HCT116 (cell line): ENCODE measurements at regions not wholly inside any gene's neighbourhood (a gene's known extent, or its start where the extent isn't known, plus 50 kb on each side); places are given as distances from the start of the nearest gene placed in this dataset.

Source experiments
- ATAC-seq: fragments of 200-7000 bp; cut with Tn5 transposase; 2 replicates; pipeline ENCODE4 v1.9.1; 2020; ENCODE audit warnings: mild to moderate bottlenecking, moderate library complexity
- BruUV-seq: library from RNA; stranded (reverse); fragments of 400-500 nt; replicated peaks from 2 replicates; lab custom pipeline; 2021; lab: Mats Ljungman, UMichigan
- CTCF ChIA-PET: fragments of 300-600 bp; sonication (Branson Sonifier 250); formaldehyde crosslinking; loops from one replicate; lab custom pipeline; 2021; ENCODE audit warnings: antibody characterized with exemption; lab: Charles Lee
- POLR2A ChIA-PET: fragments of 300-600, 350-600 bp; sonication (Branson Sonifier 250); formaldehyde crosslinking; loops from one replicate; lab custom pipeline; 2021; ENCODE audit warnings: antibody characterized with exemption; lab: Charles Lee
- RAD21 ChIA-PET, 2 experiments: fragments of 300-600 bp; sonication (Branson Sonifier 250); formaldehyde crosslinking; loops; one replicate each; lab custom pipeline; 2023; ENCODE audit warnings: low total read pairs in 2 of 2; ENCODE audit not compliant: uncharacterized antibody in 2 of 2, unreplicated experiment in 2 of 2, low non-redundant PET in 1 of 2; lab: Charles Lee
- DNase-seq: peaks from one replicate; pipeline ENCODE4 v3.0.0-alpha.2; 2010; ENCODE audit warnings: low read depth, low spot score
- H2AFZ ChIP-seq: fragments of 200-600 bp; shearing (Covaris generic), sonication (generic); 2 replicates; pipeline ENCODE4 v1.6.1; 2017; ENCODE audit warnings: low read depth, mixed run types, mixed read lengths, antibody characterized with exemption, low read length; ENCODE audit not compliant: poor library complexity, severe bottlenecking
- H3K27ac ChIP-seq: 2 replicates; pipeline ENCODE4 v1.5.1; 2012; ENCODE audit warnings: low read depth, low read length
- H3K27me3 ChIP-seq: fragments of 200-600 bp; sonication (generic); 2 replicates; pipeline ENCODE4 v1.6.1; 2016; ENCODE audit warnings: mixed run types, low read length, mixed read lengths; ENCODE audit not compliant: insufficient read depth
- H3K36me3 ChIP-seq, 2 experiments: fragments of 200-500 bp in 1 of 2; fragments of 200-600 bp in 1 of 2; sonication (Bioruptor generic) in 1 of 2; sonication (generic) in 1 of 2; 2 replicates each; pipeline versions ENCODE4 v1.5.1 to v1.6.1; 2014 to 2016; ENCODE audit warnings: low read length in 2 of 2, inconsistent platforms in 1 of 2, mixed read lengths in 1 of 2, mixed run types in 1 of 2; ENCODE audit not compliant: insufficient read depth in 2 of 2, control insufficient read depth in 1 of 2
- H3K4me1 ChIP-seq, 2 experiments: fragments of 200-600 bp in 1 of 2; sonication (generic) in 1 of 2; 2 replicates each; pipeline versions ENCODE4 v1.5.1 to v1.6.1; 2012 to 2017; ENCODE audit warnings: low read length in 2 of 2, inconsistent platforms in 1 of 2, mild to moderate bottlenecking in 1 of 2, mixed read lengths in 1 of 2, mixed run types in 1 of 2, moderate library complexity in 1 of 2; ENCODE audit not compliant: insufficient read depth in 2 of 2, control insufficient read depth in 1 of 2
- H3K4me2 ChIP-seq: fragments of 200-600 bp; sonication (generic); 2 replicates; pipeline ENCODE4 v1.6.1; 2017; ENCODE audit warnings: mixed run types, low read length, mixed read lengths
- H3K4me3 ChIP-seq, 2 experiments: fragments of 200-600 bp in 1 of 2; sonication (generic) in 1 of 2; replicated peaks in 1 of 2; 2 replicates each; pipeline ENCODE4 v1.5.1; 2011 to 2016; ENCODE audit warnings: low read length in 2 of 2, control low read depth in 1 of 2, low read depth in 1 of 2, mild to moderate bottlenecking in 1 of 2, mixed read lengths in 1 of 2, mixed run types in 1 of 2
- H3K79me2 ChIP-seq: fragments of 200-600 bp; sonication (generic); 2 replicates; pipeline ENCODE4 v1.6.1; 2017; ENCODE audit warnings: mild to moderate bottlenecking, mixed run types, low read length, moderate library complexity, mixed read lengths; ENCODE audit not compliant: insufficient read depth
- H3K9ac ChIP-seq: fragments of 200-600 bp; sonication (generic); 2 replicates; pipeline ENCODE4 v1.6.1; 2016; ENCODE audit warnings: low read length, mixed read lengths
- H3K9me2 ChIP-seq: fragments of 200-600 bp; sonication (generic), shearing (Covaris generic); 2 replicates; pipeline ENCODE4 v1.6.1; 2017; ENCODE audit warnings: mixed run types, mild to moderate bottlenecking, moderate library complexity; ENCODE audit not compliant: insufficient read depth
- H3K9me3 ChIP-seq, 2 experiments: fragments of 200-500 bp in 1 of 2; fragments of 200-600 bp in 1 of 2; sonication (Bioruptor generic) in 1 of 2; sonication (generic) in 1 of 2; 2 replicates each; pipeline ENCODE4 v1.6.1; 2014 to 2017; ENCODE audit warnings: low read length in 2 of 2, mixed read lengths in 2 of 2, inconsistent platforms in 1 of 2, low read depth in 1 of 2, mild to moderate bottlenecking in 1 of 2, mixed run types in 1 of 2, moderate library complexity in 1 of 2; ENCODE audit not compliant: control insufficient read depth in 1 of 2, insufficient read depth in 1 of 2
- H4K20me1 ChIP-seq: fragments of 200-600 bp; sonication (generic), shearing (Covaris generic); 2 replicates; pipeline ENCODE4 v1.6.1; 2017; ENCODE audit warnings: mixed run types, mild to moderate bottlenecking, moderate library complexity; ENCODE audit not compliant: insufficient read depth
- EZH2phosphoT487 ChIP-seq: fragments of 200-600 bp; IDR thresholded peaks from 2 replicates; pipeline ENCODE4 v1.6.1; 2018; ENCODE audit warnings: antibody characterized with exemption, borderline replicate concordance
- FOSL1 ChIP-seq: IDR thresholded peaks from 2 replicates; pipeline ENCODE4 v1.6.1; 2012; ENCODE audit warnings: low read depth
- JUND ChIP-seq: IDR thresholded peaks from 2 replicates; pipeline ENCODE4 v1.6.1; 2012
- POLR2A ChIP-seq: IDR thresholded peaks from 2 replicates; pipeline ENCODE4 v1.7.0; 2011; ENCODE audit warnings: borderline replicate concordance; ENCODE audit not compliant: insufficient read depth, insufficient read length; ENCODE audit errors: extremely low read depth
- SIN3A ChIP-seq: IDR thresholded peaks from 2 replicates; pipeline ENCODE4 v1.6.1; 2012; ENCODE audit warnings: low read depth
- SP1 ChIP-seq: IDR thresholded peaks from 2 replicates; pipeline ENCODE4 v1.6.1; 2012; ENCODE audit warnings: low read depth
- SRF ChIP-seq: IDR thresholded peaks from 2 replicates; pipeline ENCODE4 v1.6.1; 2012; ENCODE audit warnings: low read depth
- TCF7L2 ChIP-seq: IDR thresholded peaks from 2 replicates; pipeline ENCODE4 v1.7.0; 2011; ENCODE audit warnings: borderline replicate concordance, inconsistent platforms; ENCODE audit not compliant: insufficient read depth, insufficient read length; ENCODE audit errors: extremely low read depth
- YY1 ChIP-seq: IDR thresholded peaks from 2 replicates; pipeline ENCODE4 v1.6.1; 2011; ENCODE audit warnings: low read length, low read depth, moderate library complexity, mild to moderate bottlenecking; ENCODE audit not compliant: insufficient replicate concordance; ENCODE audit errors: extremely low read depth
- intact Hi-C: fragments of 100-400 bp; cut with micrococcal nuclease; formaldehyde crosslinking; loops from 2 replicates; pipeline ENCODE4 v1.10.0; 2022
- TF ChIP-seq, protein P1 (sequence below): IDR thresholded peaks from 2 replicates; pipeline ENCODE4 v1.6.1; 2011; ENCODE audit warnings: mild to moderate bottlenecking, low read length, moderate library complexity; ENCODE audit not compliant: insufficient replicate concordance; ENCODE audit errors: extremely low read depth
- TF ChIP-seq, protein P2 (sequence below): IDR thresholded peaks from 2 replicates; pipeline ENCODE4 v1.6.1; 2012

- POLR2A ChIA-PET: no interaction called here
- BruUV-seq: no TSS peak
- peaks cover 38% of the 10 kb centered on the region for H3K27me3 ChIP-seq
- no peaks in the 10 kb centered on the region for H3K9me2 ChIP-seq
- H3K9ac ChIP-seq: no peak overlapping the region
- H3K27ac ChIP-seq: no peak overlapping the region
- no peaks in the 10 kb centered on the region for H3K79me2 ChIP-seq
- no peak overlapping the region for H3K4me2 ChIP-seq
- no peak overlapping the region for H2AFZ ChIP-seq
- H3K4me1 ChIP-seq: no peaks in the 10 kb centered on the region
- no peaks in the 10 kb centered on the region for H3K36me3 ChIP-seq
- no peaks in the 10 kb centered on the region for H3K9me3 ChIP-seq
- H3K4me3 ChIP-seq: no peak overlapping the region
- CTCF ChIA-PET: no interaction called here
- DNase-seq (no peak), ATAC-seq (no peak)
- H4K20me1 ChIP-seq: no peaks in the 10 kb centered on the region
- intact Hi-C loops: no loop called here
- RAD21 ChIA-PET: no interaction called here
- TF ChIP-seq POLR2A (no peak), YY1 (no peak)
- TF ChIP-seq, protein P1, sequence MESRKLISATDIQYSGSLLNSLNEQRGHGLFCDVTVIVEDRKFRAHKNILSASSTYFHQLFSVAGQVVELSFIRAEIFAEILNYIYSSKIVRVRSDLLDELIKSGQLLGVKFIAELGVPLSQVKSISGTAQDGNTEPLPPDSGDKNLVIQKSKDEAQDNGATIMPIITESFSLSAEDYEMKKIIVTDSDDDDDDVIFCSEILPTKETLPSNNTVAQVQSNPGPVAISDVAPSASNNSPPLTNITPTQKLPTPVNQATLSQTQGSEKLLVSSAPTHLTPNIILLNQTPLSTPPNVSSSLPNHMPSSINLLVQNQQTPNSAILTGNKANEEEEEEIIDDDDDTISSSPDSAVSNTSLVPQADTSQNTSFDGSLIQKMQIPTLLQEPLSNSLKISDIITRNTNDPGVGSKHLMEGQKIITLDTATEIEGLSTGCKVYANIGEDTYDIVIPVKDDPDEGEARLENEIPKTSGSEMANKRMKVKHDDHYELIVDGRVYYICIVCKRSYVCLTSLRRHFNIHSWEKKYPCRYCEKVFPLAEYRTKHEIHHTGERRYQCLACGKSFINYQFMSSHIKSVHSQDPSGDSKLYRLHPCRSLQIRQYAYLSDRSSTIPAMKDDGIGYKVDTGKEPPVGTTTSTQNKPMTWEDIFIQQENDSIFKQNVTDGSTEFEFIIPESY: no peak
- TF ChIP-seq, all 23 proteins: peak for 0
These were observed 198.9 kb downstream of the ABCC12 start for GRCh38 chr16:47956916-47957315.

GRCh38 chr16:47949714-47950113 lies 206.1 kb downstream of the ABCC12 start:
- Histone ChIP-seq H3K4me2 (no peak overlapping the region), H3K9me2 (no peaks in the 10 kb centered on the region), H4K20me1 (no peaks in the 10 kb centered on the region), H3K4me3 (no peak overlapping the region), H3K36me3 (no peaks in the 10 kb centered on the region), H2AFZ (no peak overlapping the region), H3K9ac (no peak overlapping the region), H3K79me2 (no peaks in the 10 kb centered on the region), H3K27ac (no peak overlapping the region), H3K9me3 (no peaks in the 10 kb centered on the region), H3K4me1 (no peaks in the 10 kb centered on the region), H3K27me3 (peaks cover 11% of the 10 kb centered on the region; the same call in 1 of the 2 replicates)
- ChIA-PET RAD21 (no interaction called here), CTCF (no interaction called here), POLR2A (no interaction called here)
- TF ChIP-seq FOSL1: no peak
- TF ChIP-seq, protein P2, sequence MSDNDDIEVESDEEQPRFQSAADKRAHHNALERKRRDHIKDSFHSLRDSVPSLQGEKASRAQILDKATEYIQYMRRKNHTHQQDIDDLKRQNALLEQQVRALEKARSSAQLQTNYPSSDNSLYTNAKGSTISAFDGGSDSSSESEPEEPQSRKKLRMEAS: no peak
- TF ChIP-seq TCF7L2: no peak
- no peak for TF ChIP-seq SRF
- TF ChIP-seq SIN3A: no peak
- no peak for TF ChIP-seq JUND
- TF ChIP-seq SP1: no peak
- no peak for TF ChIP-seq EZH2phosphoT487
- DNase-seq (no peak), ATAC-seq (no peak)
- no TSS peak for BruUV-seq
- intact Hi-C loops: no loop called here
